Mesenchymal stem cell (in vitro differentiated cells and primary cell): ENCODE measurements at regions not wholly inside any gene's neighbourhood (a gene's known extent, or its start where the extent isn't known, plus 50 kb on each side); places are given as distances from the start of the nearest gene placed in this dataset.

Experiments used
- DNase-seq: peaks from one replicate; pipeline ENCODE4 v3.0.0-alpha.2; 2013
- H2AFZ ChIP-seq: one replicate; pipeline ENCODE4 v1.6.1; 2013; ENCODE audit warnings: low read depth, mild to moderate bottlenecking, control low read depth, inconsistent platforms, low read length, moderate library complexity
- H2AK5ac ChIP-seq: 2 replicates; pipeline ENCODE4 v1.6.1; 2013; ENCODE audit warnings: low read length, moderate library complexity, mild to moderate bottlenecking, inconsistent platforms; ENCODE audit not compliant: severe bottlenecking
- H2BK120ac ChIP-seq: one replicate; pipeline ENCODE4 v1.6.1; 2013; ENCODE audit warnings: low read depth, mild to moderate bottlenecking, inconsistent platforms, low read length, moderate library complexity
- H2BK12ac ChIP-seq, 2 experiments: one replicate each; pipeline ENCODE4 v1.6.1; 2013; ENCODE audit warnings: inconsistent platforms in 2 of 2, low read length in 2 of 2, mild to moderate bottlenecking in 2 of 2, moderate library complexity in 2 of 2, control low read depth in 1 of 2
- H2BK15ac ChIP-seq: one replicate; pipeline ENCODE4 v1.6.1; 2013; ENCODE audit warnings: mild to moderate bottlenecking, low read depth, inconsistent platforms; ENCODE audit not compliant: poor library complexity, severe bottlenecking
- H2BK5ac ChIP-seq: 2 replicates; pipeline ENCODE4 v1.6.1; 2013; ENCODE audit warnings: low read depth, mild to moderate bottlenecking, low read length, control low read depth, inconsistent platforms; ENCODE audit not compliant: poor library complexity, severe bottlenecking
- H3K14ac ChIP-seq, 2 experiments: one replicate each; pipeline ENCODE4 v1.6.1; 2013; ENCODE audit warnings: inconsistent platforms in 2 of 2, low read length in 2 of 2, control low read depth in 1 of 2, mild to moderate bottlenecking in 1 of 2, moderate library complexity in 1 of 2
- H3K18ac ChIP-seq, 2 experiments: one replicate each; pipeline ENCODE4 v1.6.1; 2013; ENCODE audit warnings: inconsistent platforms in 2 of 2, low read length in 2 of 2, control low read depth in 1 of 2, low read depth in 1 of 2, mild to moderate bottlenecking in 1 of 2
- H3K23ac ChIP-seq, 2 experiments: one replicate each; pipeline ENCODE4 v1.6.1; 2013; ENCODE audit warnings: inconsistent platforms in 2 of 2, low read length in 2 of 2, mild to moderate bottlenecking in 2 of 2, moderate library complexity in 2 of 2, control low read depth in 1 of 2
- H3K27ac ChIP-seq: 2 replicates; pipeline ENCODE4 v1.5.1; 2013; ENCODE audit warnings: mild to moderate bottlenecking, moderate library complexity, low read length, control low read depth, inconsistent platforms; ENCODE audit not compliant: poor library complexity, severe bottlenecking
- H3K27me3 ChIP-seq, 2 experiments: 2 replicates each; pipeline versions ENCODE4 v1.6.1 to v1.7.0; 2013; ENCODE audit warnings: low read length in 2 of 2, mild to moderate bottlenecking in 2 of 2, moderate library complexity in 2 of 2, control low read depth in 1 of 2, inconsistent platforms in 1 of 2; ENCODE audit not compliant: control insufficient read depth in 1 of 2, insufficient read depth in 1 of 2
- H3K36me3 ChIP-seq, 2 experiments: 2 replicates each; pipeline versions ENCODE4 v1.6.1 to v1.7.0; 2013; ENCODE audit warnings: low read length in 2 of 2, control low read depth in 1 of 2, inconsistent platforms in 1 of 2, low read depth in 1 of 2, mild to moderate bottlenecking in 1 of 2; ENCODE audit not compliant: insufficient read depth in 2 of 2, control insufficient read depth in 1 of 2
- H3K4ac ChIP-seq, 2 experiments: one replicate each; pipeline ENCODE4 v1.6.1; 2013; ENCODE audit warnings: inconsistent platforms in 2 of 2, low read length in 2 of 2, mild to moderate bottlenecking in 2 of 2, moderate library complexity in 2 of 2, control low read depth in 1 of 2, low read depth in 1 of 2
- H3K4me1 ChIP-seq: 2 replicates; pipeline ENCODE4 v1.6.1; 2013; ENCODE audit warnings: low read depth, low read length, control low read depth; ENCODE audit not compliant: control insufficient read depth, insufficient read depth
- H3K4me2 ChIP-seq: 2 replicates; pipeline ENCODE4 v1.6.1; 2013; ENCODE audit warnings: low read length, mild to moderate bottlenecking, inconsistent platforms; ENCODE audit not compliant: poor library complexity, severe bottlenecking
- H3K4me3 ChIP-seq, 2 experiments: 2 replicates each; pipeline versions ENCODE4 v1.5.1 to v1.7.0; 2013; ENCODE audit warnings: low read length in 2 of 2, mild to moderate bottlenecking in 2 of 2, control low read depth in 1 of 2, low read depth in 1 of 2; ENCODE audit not compliant: insufficient read depth in 1 of 2
- H3K79me1 ChIP-seq: replicated peaks from 2 replicates; pipeline ENCODE4 v1.6.1; 2013; ENCODE audit warnings: mild to moderate bottlenecking, control low read depth, low read length, inconsistent platforms; ENCODE audit not compliant: poor library complexity, severe bottlenecking
- H3K9ac ChIP-seq: 2 replicates; pipeline ENCODE4 v1.7.0; 2013; ENCODE audit warnings: mild to moderate bottlenecking, low read length, moderate library complexity
- H3K9me3 ChIP-seq: 2 replicates; pipeline ENCODE4 v1.7.0; 2013; ENCODE audit warnings: mild to moderate bottlenecking, low read length; ENCODE audit not compliant: control insufficient read depth
- H4K8ac ChIP-seq: one replicate; pipeline ENCODE4 v1.6.1; 2013; ENCODE audit warnings: inconsistent platforms, mild to moderate bottlenecking, low read length, moderate library complexity
- H4K91ac ChIP-seq: one replicate; pipeline ENCODE4 v1.6.1; 2013; ENCODE audit warnings: mild to moderate bottlenecking, low read length, inconsistent platforms
- WGBS: methylation state at CpG from one replicate; pipeline ENCODE4 v1.1.7; 2013; ENCODE audit warnings: mixed read lengths; 5-methylcytosine and 5-hydroxymethylcytosine counted together

DNA sequence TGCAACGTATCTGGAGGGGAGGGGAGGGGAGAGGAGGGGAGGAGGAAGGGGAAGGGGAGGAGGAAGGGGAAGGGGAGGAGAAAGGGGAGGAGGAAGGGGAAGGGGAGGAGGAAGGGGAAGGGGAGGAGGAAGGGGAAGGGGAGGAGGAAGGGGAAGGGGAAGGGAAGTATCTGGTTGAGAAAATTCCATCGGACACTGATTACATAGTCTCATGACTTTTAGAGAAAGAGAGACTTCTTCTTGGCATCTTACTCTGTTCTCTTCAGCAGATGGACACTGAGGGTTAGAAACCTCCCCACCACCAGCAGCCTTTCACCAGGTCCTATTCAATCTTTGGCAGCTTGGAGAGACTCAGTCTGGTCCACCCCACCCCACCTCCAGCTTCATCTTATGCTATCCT lies 296.3 kb downstream of the TNS1 start:
- Histone ChIP-seq H3K4ac (no peak overlapping the region), H3K27me3 (peaks cover 0 to 12% of the 10 kb centered on the region in 2 experiments), H3K14ac (no peak overlapping the region), H3K36me3 (no peaks in the 10 kb centered on the region), H3K9me3 (no peaks in the 10 kb centered on the region), H2BK5ac (no peak overlapping the region), H4K8ac (peak overlapping the region; percentile 38), H3K27ac (no peak overlapping the region), H3K4me3 (no peak overlapping the region), H2BK12ac (no peak overlapping the region), H3K9ac (peak overlapping the region; percentile 14), H4K91ac (no peak overlapping the region), H3K79me1 (no peaks in the 10 kb centered on the region), H3K18ac (no peak overlapping the region), H2AFZ (no peak overlapping the region), H3K4me2 (no peak overlapping the region), H2BK15ac (no peak overlapping the region), H2AK5ac (peak overlapping the region; percentile 4), H3K23ac (no peak overlapping the region), H2BK120ac (no peak overlapping the region), H3K4me1 (peaks cover 7% of the 10 kb centered on the region)
- WGBS: 78% methylated on average over 2 of the region's 2 CpGs
- no peak for DNase-seq

DNA sequence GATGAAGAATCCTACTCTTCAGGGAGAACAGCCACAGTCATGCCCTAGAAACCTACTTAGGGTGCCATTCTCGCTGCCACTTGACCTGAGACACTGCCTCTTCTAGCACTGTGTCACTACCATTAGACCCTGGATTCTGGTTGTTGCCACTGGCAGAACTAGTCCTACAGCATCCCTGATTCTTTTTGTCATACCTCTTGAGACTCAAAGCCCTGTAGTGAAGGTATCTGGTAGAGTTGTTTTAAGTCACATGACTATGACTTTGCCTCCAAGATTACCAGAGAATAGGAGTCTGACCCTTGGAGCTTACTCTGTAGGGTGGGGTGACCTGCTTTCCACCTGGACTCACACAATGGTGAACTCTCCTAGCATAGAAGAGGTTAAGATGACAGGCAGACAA lies 296.7 kb downstream of the TNS1 start:
- Histone ChIP-seq H2BK12ac (no peak overlapping the region), H2BK5ac (no peak overlapping the region)

DNA sequence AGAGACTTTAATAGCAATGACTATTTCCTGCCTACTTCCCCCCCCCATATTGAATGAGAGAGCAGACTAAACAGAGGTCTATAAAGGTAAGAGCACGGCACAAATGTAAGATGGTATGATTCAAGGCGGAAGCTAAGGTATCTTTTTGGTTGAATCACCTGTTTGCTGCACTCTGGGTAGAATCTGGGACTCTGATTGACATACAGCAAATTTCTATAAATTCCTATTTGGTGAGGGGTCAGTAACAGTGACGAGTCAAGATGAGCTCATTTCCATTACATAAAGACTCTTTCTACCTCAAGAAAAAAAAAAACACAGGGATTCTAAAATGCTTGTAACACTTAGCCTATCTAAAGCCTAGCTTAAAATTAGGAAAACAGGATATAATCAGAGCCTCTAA lies 297.3 kb downstream of the TNS1 start:
- Histone ChIP-seq H3K36me3 (no peaks in the 10 kb centered on the region), H3K4ac (no peak overlapping the region), H3K27ac (no peak overlapping the region), H2BK5ac (no peak overlapping the region), H4K8ac (no peak overlapping the region), H4K91ac (no peak overlapping the region), H2BK15ac (no peak overlapping the region), H3K4me2 (no peak overlapping the region), H2AFZ (no peak overlapping the region), H2BK12ac (no peak overlapping the region), H3K18ac (no peak overlapping the region), H2BK120ac (no peak overlapping the region), H3K23ac (no peak overlapping the region), H3K4me3 (no peak overlapping the region), H3K4me1 (peaks cover 2% of the 10 kb centered on the region), H3K9ac (no peak overlapping the region), H3K27me3 (peaks cover 0 to 12% of the 10 kb centered on the region in 2 experiments), H3K14ac (no peak overlapping the region), H3K9me3 (no peaks in the 10 kb centered on the region), H3K79me1 (no peaks in the 10 kb centered on the region), H2AK5ac (no peak overlapping the region)
- 100% methylated on average over 1 of the region's 3 CpGs for WGBS
- no peak for DNase-seq

More for the DNA sequence above, 296.7 kb downstream of the TNS1 start:
- Histone ChIP-seq H3K9me3 (no peaks in the 10 kb centered on the region), H4K91ac (no peak overlapping the region), H2AFZ (no peak overlapping the region), H3K4me1 (peaks cover 3% of the 10 kb centered on the region), H3K4me2 (no peak overlapping the region), H3K9ac (no peak overlapping the region), H2BK120ac (no peak overlapping the region), H4K8ac (no peak overlapping the region), H3K4me3 (no peak overlapping the region), H3K23ac (no peak overlapping the region), H3K27ac (no peak overlapping the region), H3K18ac (no peak overlapping the region), H2AK5ac (no peak overlapping the region), H3K36me3 (no peaks in the 10 kb centered on the region), H2BK15ac (no peak overlapping the region), H3K14ac (no peak overlapping the region), H3K4ac (no peak overlapping the region), H3K27me3 (peaks cover 0 to 12% of the 10 kb centered on the region in 2 experiments), H3K79me1 (no peaks in the 10 kb centered on the region)
- 58% methylated on average over 1 of the region's 1 CpG for WGBS
- no peak for DNase-seq

GRCh38 chr2:217703999-217704398 lies 298.8 kb downstream of the TNS1 start:
- Histone ChIP-seq H3K9me3 (no peaks in the 10 kb centered on the region), H2AFZ (no peak overlapping the region), H3K4ac (no peak overlapping the region), H3K14ac (no peak overlapping the region), H3K18ac (no peak overlapping the region), H3K9ac (no peak overlapping the region), H2AK5ac (no peak overlapping the region), H2BK120ac (no peak overlapping the region), H2BK12ac (no peak overlapping the region), H3K27me3 (peaks cover 0 to 12% of the 10 kb centered on the region in 2 experiments), H3K79me1 (no peaks in the 10 kb centered on the region), H3K27ac (no peak overlapping the region), H2BK5ac (no peak overlapping the region), H3K4me2 (no peak overlapping the region), H3K23ac (no peak overlapping the region), H4K8ac (no peak overlapping the region), H3K4me3 (no peak overlapping the region), H2BK15ac (peak overlapping the region; percentile 40), H4K91ac (no peak overlapping the region), H3K4me1 (no peaks in the 10 kb centered on the region), H3K36me3 (no peaks in the 10 kb centered on the region)
- DNase-seq: no peak
- 86% methylated on average over 4 of the region's 5 CpGs for WGBS
